Suprapubic skin (tissue), 4 donors: ENCODE measurements at regions not wholly inside any gene's neighbourhood (a gene's known extent, or its start where the extent isn't known, plus 50 kb on each side); places are given as distances from the start of the nearest gene placed in this dataset.

Experiments
- EP300 ChIP-seq: sonication (generic); formaldehyde crosslinking; IDR thresholded peaks from one replicate; pipeline ENCODE4 v1.6.1; 2017; ENCODE audit warnings: antibody characterized with exemption
- POLR2A ChIP-seq, 2 donors: fragments of 450-650 bp; IDR thresholded peaks; one replicate each; pipeline ENCODE4 v1.6.1; 2017; ENCODE audit warnings: antibody characterized with exemption in 2 of 2, mild to moderate bottlenecking in 2 of 2, moderate library complexity in 2 of 2
- POLR2AphosphoS5 ChIP-seq, 3 donors: sonication (generic); formaldehyde crosslinking; IDR thresholded peaks; one replicate each; pipeline ENCODE4 v1.6.1; 2017; ENCODE audit warnings: antibody characterized with exemption in 3 of 3
- TF ChIP-seq, protein P1 (sequence below), 2 donors: fragments of 200-600 bp in 1 of 2; fragments of 450-650 bp in 1 of 2; sonication (generic) in 1 of 2; IDR thresholded peaks; one replicate each; pipeline ENCODE4 v1.5.1; 2016 to 2019; ENCODE audit warnings: antibody characterized with exemption in 2 of 2, mild to moderate bottlenecking in 1 of 2, moderate library complexity in 1 of 2

DNA sequence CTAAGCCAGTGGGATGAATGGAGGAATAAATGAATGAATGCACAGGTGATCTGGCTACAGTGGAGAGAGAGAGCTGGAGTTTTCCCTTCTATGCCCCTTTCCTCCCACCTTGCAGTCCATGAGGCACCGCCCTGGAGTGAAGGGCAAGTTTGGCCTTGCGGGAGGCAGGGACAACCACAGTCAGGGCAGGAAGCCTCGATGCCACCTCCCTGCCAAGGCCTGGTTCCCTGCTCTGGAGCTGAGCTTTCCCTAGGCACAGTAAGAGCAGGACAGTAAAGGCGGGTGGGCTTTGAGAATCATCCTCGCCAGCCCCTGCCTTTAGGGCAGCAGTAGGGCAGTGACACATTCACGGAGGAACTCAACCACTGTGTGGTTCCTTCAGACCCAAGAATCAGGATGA lies 72.6 kb downstream of the RBFOX3 start:
- TF ChIP-seq POLR2A (IDR thresholded peaks at IDR 0.05) (no peak), EP300 (no peak), POLR2AphosphoS5 (IDR thresholded peaks at IDR 0.05) (no peak)
- TF ChIP-seq, protein P1, sequence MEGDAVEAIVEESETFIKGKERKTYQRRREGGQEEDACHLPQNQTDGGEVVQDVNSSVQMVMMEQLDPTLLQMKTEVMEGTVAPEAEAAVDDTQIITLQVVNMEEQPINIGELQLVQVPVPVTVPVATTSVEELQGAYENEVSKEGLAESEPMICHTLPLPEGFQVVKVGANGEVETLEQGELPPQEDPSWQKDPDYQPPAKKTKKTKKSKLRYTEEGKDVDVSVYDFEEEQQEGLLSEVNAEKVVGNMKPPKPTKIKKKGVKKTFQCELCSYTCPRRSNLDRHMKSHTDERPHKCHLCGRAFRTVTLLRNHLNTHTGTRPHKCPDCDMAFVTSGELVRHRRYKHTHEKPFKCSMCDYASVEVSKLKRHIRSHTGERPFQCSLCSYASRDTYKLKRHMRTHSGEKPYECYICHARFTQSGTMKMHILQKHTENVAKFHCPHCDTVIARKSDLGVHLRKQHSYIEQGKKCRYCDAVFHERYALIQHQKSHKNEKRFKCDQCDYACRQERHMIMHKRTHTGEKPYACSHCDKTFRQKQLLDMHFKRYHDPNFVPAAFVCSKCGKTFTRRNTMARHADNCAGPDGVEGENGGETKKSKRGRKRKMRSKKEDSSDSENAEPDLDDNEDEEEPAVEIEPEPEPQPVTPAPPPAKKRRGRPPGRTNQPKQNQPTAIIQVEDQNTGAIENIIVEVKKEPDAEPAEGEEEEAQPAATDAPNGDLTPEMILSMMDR (IDR thresholded peaks at IDR 0.05), result no peak
